AG08395 (cell line): ENCODE measurements at regions not wholly inside any gene's neighbourhood (a gene's known extent, or its start where the extent isn't known, plus 50 kb on each side); places are given as distances from the start of the nearest gene placed in this dataset.
"Not testable (repeated sequence)": the region's sequence is repeated elsewhere in the genome, so short reads cannot be mapped to it uniquely, and the experiment has no call there.

ENCODE experiments used
- DNase-seq: peaks from one replicate; pipeline ENCODE4 v3.0.0; 2012; ENCODE audit warnings: mixed read lengths, low spot score

DNA sequence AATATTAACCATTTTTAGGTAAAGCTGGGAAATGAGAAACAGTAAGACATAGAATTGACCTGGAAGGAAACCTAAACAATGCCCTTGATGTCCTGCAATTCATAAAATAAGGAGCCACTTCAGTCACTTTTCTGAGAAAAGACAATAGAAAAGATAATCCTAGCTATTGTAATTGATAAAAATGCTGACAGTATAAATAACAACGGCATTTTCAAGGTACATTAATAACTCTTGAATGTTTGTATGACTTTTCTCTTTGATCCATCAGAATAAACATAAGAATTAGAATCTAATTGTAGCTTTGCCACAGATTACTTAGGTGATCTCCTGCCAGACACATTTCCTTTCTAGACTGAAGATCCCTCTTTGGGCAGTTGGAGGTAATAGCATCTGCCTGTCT, 719.5 kb downstream of the SLC4A3 start:
- no peak for DNase-seq

DNA sequence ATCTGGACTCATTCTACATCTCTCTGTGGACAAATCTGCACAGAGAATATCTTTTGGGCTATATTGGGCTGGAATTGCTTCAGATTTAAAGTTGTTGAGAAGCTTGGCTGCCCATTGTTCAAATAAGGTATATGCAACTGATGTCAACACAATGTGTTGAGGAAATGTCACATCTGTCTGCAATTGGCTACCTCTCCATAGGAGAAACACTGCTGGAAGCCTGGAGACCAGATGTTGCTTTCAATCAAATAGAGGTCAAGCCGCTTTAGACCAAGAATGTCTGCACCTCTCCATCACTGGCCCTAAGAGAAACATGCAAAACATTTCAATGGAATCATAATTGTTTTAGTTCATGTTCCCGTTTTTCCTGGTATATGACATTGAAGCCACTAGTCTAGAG, 720.2 kb downstream of the SLC4A3 start:
- no peak for DNase-seq

DNA sequence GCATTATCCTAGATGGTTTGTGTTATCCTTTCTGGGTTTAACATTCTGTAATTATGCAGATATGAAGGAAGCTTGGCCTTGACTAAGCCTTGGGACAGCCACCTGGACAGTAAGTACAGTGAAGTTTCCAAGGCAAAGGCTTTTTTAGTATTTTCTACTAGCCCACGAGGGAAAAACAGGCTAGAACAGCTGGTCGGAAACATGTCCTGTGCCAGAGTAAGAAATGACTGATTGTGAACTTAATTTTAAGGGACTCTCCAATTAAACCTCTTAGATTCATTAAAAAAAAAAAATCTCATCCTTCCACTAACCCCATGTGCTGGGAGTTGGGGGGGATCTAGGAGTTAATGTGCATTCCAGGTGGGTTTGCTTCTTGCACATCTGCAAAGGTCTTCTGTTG, 720.8 kb downstream of the SLC4A3 start:
- no peak for DNase-seq

DNA sequence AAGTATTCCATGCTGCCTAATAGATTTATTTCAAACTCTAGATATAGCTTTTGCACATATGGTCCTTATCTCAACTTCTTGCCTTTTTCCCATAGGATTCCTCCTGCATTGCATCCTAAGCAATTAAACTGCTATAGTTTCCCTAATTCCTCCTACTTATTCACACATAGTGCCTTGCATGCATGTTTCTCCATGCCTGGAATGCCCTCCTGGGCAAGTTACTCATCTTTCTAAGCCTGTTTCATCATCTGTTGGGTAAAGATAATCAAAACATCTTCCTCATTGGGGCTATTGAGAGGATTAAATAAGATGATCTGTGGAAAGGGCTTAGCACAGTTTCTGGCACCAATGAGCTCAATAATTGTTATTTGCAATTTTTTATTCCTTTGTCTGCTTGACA, 726.5 kb downstream of the SLC4A3 start:
- DNase-seq = no peak

DNA sequence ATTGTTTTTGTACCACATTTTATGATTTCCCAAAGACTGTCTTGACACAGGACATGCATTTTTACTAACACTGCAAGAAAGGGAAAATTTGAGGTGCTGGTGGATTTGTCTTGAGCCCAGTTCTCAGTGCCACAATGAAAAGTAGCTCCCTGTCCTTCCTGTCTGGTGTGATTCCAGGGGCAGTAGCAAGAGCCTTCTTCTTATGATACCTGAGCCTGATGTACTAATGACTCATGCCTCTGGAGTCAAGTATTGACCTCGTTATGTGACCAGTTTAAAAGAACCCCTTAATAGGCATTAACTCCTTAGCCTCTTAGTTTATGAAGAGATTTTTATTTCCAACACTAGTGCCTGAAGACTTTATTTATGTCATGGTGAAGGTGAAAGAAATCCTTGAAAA, 728.6 kb downstream of the SLC4A3 start:
- no peak for DNase-seq

DNA sequence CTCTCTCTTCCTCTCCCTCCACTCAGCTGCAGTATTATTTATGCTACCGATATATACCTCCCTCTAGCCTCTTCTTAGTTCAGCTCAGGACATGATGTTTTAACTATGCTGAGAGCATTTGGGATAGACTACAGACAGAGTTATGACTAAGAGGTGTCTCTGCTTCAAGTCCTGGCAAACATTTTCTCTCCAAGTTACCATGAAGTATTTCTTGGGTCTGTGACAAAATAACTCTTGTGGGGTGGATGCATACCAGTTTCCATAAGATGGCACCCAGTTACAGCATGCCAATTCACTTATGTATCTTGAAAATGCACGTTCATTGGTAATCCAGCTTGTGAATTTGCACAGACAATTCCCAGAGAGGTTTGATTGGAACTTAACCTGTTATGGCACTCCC, 737.6 kb downstream of the SLC4A3 start:
- DNase-seq = peak; percentile 54

DNA sequence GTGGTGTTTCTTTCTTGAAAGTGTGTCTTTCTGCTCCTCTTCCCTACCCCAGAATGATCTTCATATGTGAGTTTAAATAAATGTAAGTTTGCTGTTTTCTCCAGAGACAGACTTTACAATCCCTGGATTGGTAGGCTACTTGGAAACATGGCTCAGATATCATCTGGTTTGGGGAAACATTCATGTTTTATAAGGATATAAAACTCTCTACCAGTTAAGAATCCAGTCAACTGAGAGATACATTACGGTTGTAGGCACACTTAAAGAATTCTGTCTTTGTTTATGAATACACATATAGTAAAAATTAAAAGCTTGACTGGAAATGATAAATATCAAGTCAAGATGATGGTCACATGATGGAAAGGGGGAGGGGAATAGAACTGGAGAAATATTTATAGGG, 739.3 kb downstream of the SLC4A3 start:
- DNase-seq = no peak

DNA sequence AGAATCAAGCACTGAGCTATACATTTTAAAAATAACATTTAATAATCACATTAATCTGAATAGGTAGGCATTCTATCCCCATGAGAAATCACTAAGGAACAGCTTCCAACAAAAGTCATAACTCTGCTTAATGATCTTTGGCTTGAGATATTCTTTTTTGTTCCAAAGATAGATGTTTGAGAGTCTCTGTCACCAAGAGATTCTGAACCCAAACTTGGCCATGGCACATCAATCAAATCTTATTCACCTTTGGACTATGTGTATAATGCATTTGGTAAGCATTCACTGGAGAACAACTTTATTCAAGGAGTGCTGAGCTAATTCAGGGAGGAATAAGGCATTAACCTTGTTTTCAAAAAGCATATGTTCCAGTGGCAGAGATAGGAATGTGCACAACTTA, 743.3 kb downstream of the SLC4A3 start:
- DNase-seq = no peak

DNA sequence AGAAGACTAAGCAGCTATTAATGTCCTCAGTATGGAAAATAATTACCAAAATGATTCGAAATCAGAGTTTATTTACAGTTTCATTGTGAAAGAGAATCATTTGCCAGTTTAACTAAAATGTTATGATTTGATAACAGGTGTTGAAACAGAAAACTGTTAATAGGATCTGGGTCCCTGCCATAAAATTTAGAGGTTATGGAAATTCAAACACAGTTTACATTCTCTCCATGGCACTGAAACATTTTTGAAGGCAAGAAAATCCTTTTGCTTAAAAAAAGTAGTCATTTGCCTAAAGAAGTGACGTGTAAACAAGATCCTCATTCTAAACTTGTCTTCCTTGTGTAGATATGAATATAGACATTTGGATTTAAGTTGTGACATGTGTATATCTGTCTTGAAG, 743.8 kb downstream of the SLC4A3 start:
- DNase-seq = no peak

DNA sequence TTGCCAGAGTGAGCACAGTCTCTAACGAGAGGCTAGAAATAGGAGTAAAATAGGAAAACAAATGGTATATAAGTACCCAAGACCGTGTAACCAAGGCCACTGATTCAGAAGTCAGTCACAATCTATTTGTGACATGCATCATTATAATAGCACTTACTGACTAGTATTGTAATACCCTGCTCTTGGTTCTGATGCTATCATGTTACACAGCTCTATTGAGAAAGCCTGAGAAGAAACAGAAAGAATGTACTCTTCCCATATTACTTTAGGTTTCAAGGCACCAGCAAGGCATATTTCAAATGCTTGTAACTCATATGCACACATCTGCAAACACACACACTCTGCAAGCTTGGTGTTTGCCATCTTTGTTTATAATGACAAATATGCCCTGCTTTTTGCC, 746.4 kb downstream of the SLC4A3 start:
- DNase-seq = no peak

DNA sequence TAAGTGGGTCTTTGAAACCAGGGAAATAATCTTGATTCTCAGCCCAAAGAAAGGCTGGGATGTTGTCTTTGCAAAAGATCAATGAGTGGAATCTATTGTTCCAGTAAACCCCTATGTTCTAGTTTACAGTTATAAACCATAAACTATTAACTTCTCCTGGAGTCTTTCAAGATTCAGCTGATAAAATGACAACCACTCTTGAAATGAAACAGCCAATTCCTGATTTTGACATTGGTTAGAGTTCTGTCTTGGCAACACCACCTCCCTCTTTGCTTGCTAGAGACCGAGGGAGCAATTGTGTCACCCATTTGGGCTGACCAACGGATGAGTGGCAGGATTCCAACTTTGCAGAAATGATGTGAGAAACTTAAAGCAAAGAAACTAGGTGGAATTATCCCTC, 746.9 kb downstream of the SLC4A3 start:
- DNase-seq = no peak

DNA sequence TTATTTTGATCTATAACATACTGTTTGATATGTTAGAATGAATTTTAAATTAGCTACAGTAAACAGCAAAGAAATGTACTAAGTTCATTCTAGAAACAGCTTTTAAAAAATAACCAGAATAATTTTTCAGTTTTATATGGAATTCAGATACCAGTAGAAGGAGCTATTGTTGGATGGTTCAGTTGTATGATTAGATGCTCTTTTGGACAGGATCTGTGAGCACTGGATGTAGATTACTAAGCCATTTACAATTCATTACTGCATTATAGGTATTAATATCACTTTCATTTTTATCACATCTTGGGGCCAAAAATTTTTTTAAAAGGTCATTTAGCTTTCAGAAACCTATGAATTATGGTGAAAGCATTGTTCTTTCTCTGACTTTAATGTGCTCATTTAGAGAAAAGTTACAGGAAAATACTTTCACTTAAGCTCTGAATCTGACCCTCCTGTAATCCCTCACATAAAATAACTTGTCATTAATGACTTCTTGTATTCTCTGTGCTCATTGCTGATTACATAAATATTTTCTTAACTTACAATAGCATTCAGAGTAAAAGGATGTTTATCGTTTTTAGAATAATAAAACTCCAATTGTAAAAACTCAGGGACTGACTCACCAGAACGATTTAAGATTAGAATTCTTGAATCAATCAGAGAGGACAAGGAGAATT, 750.2 kb downstream of the SLC4A3 start:
- no peak for DNase-seq

DNA sequence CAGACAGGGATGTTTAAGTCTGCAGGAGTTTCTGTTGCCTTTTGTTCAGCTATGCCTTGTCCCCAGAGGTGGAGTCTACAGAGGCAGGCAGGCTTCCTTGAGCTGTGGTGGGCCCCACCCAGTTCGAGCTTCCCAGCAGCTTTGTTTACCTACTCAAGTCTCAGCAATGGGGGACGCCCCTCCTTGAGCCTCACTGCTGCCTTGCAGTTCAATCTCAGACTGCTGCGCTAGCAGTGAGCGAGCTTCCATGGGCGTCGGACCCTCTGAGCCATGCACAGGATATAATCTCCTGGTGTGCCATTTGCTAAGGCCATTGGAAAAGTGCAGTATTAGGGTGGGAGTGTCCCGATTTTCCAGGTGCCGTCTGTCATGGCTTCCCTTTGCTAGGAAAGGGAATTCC, 760.3 kb downstream of the SLC4A3 start:
- not testable (repeated sequence) for DNase-seq

DNA sequence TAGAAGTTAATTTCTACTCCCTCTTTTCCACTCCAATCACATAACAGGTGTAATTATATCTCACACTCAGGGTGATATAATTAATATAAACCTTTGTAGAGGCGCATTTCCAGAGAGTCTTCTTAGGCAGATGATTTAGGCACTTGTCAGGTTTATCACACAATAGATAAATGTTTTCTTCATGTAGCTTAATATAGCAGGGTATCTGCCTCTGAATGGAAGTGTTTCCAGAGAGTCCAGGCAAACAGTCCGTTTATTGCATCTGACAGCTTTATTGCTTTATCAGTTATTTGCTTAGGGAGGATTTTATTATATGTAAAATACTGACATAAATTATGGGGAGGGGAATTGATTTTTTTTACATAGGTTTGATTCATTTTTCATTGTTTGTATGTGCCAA, 766.3 kb downstream of the SLC4A3 start:
- no peak for DNase-seq

DNA sequence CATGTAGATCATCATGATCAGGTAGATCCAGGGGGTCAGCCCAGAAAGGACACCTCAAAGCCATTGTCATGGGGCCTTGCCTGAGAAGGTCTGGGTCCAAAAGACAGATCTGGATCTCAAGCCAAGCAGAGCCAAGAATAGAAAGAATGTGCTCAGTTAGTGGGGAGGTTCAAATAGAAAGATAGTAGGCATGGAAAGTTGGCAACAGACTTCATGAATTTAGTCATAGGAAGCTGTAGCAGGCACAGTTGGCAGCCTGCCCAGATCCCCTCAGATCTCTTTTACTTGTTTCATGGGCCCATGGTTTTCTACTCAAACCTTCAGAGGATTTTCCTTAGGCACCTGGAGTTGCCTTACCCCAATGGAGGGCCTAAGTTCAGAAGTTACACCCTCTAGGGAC, 767.0 kb downstream of the SLC4A3 start:
- no peak for DNase-seq

DNA sequence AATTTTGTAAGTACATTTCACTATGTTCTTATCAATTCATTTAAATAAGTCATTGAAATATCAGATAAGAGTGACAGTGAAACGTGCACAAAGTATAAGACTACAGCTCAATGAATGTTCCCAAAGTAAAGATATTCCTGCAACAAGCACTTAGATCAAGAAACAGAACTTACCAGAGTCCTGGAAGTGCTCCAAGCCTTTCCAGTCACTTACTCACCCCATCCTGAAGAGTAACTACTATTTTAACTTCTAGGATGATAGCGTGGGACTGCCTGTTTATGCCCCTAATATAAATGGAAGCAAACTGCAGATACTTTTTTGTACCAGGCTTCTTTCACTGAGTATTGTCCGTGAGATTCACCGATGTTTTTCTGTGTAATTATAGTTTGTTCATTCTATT, 768.9 kb downstream of the SLC4A3 start:
- DNase-seq = peak; percentile 10

DNA sequence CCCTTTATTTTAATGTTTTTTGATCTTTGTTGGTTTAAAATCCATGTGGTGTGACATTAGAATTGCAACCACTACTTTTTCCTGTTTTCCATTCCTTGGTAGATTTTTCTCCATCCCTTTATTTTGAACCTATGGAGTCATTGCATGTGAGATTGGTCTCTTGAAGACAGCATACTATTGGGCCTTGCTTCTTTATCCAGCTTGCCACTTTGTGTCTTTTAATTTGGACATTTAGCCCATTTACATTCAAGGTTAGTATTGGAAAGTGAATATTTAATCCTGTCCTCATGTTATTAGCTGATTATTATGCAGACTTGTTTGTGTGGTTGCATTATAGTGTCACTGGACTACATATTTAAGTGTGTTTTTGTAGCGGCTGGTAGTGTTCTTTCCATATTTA, 782.9 kb downstream of the SLC4A3 start:
- no peak for DNase-seq

DNA sequence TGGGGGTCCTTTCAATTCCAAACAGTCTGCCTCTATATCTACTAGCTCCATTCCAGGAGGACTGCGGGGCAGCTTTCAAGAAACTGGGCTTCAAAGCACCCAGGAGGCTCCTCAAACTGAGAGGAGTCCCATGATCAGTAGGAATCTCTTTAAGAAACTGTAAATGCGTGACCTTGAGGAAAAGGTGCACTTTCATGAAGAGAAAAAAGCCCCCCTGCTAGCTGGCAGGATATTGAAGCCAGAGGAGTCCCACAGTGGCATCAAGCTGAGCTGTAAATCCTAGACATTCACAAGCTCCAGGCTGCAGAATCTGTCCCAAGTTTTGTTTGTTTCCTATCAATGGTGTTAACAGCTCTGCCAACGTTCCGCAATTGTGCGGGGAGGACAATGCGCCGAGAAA, 790.1 kb downstream of the SLC4A3 start:
- no peak for DNase-seq

DNA sequence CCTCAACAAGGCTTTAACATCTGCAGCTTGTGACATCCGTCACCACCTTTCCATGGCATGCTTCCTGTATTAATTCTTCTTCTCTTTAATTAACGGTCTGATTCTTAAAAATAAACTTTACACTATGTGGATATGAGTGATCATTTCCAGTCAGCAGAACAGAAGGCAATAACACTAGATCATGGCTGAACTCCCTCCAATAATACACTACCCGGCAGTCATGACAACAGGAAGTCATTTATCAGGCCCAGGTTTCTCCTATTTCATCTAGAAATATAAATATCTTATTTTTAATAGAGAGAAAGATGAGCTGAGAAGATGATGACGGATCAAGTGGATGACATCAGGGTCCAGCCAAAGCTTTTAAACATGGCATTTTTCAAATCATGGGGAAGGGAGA, 792.2 kb downstream of the SLC4A3 start:
- DNase-seq = no peak

DNA sequence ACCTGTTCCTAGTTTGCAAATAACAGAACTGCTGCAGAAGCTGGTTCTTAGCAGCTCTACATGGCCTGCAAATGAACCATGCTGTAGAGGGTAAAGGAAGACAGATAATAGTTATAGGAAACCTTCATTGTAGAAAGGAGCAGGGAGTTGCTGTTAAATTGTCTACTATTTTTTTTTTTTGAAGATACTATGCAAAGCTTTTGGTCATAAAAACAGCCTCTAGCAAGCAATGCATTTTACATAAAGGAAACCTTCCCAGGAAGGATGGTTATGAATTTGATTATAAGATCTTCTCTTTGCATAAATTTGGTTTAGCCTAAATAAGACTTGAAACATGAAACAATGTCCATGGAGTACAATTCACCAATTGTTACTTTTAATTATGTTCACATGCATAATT, 793.4 kb downstream of the SLC4A3 start:
- no peak for DNase-seq

DNA sequence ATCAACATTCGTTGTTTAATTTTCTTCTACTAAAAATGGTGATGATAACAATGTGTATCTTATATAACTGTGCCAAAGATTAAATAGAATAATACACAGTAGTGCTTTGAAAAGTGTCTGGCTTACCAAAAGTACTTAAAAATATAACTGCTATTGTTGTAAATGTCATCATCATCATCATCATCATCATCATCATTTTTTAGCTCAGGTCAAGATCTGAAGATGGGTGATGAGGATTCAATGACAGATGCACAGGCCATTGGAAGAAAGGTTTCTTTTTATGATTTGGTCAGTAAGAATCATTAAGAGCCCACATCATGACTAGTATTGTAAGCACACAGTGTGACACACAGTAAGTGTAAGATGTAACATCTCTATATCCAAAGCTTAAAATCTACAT, 795.2 kb downstream of the SLC4A3 start:
- no peak for DNase-seq

DNA sequence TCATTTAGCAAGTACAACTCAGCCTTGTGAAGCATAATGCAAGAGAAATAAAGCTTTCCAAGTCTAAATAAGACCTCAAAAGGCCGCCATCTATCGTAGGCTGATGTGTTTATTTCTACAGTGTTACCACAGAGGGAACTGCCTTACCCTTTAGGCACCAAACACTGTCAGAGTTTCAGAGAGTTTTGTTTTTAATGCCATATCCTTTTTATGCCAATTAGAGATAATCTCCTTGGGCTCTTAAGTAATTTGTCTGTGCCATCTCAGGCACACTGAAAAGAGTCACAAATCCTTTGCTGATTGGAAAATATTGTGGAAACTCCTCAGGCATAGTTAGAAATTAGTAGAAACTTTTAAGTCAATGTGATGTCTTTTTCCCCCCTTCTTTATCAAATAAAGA, 797.1 kb downstream of the SLC4A3 start:
- DNase-seq = no peak

DNA sequence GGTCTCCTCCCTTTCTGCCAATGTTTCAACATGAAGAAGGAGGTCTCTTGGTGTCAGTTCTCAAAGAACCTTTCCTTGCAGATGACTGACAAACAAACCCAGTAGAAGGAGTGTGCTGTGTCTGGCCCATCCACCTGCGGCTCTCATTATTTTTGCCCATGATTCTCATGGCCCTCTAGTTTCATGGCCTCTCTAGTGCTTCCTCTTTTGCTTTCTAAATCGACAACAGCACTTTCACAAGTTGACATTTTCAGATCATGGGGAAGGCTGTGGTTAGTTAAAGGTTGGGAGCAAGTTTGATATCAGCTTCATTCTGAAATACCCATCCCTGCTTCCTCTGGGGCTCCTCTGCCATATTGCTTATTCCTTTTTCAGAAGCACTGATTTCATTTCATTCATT, 805.2 kb downstream of the SLC4A3 start:
- no peak for DNase-seq

DNA sequence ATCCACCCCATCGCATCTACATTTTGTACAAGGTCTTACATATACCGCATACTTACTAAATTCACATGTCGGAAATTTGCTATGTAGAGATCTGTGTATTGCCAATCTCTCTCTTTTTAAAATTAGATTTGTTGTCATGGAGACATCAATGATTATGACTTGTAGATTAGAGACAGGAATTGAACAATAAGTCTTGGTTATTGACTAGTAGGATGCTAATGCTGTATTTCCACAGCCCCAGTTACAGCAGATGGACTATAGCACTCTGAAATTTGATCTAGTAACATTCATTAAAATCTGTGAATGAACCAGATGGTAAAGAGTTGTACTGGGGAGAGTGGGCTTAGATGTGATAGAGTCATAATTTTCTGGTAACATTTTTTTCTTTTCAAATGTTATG, 805.7 kb downstream of the SLC4A3 start:
- no peak for DNase-seq

DNA sequence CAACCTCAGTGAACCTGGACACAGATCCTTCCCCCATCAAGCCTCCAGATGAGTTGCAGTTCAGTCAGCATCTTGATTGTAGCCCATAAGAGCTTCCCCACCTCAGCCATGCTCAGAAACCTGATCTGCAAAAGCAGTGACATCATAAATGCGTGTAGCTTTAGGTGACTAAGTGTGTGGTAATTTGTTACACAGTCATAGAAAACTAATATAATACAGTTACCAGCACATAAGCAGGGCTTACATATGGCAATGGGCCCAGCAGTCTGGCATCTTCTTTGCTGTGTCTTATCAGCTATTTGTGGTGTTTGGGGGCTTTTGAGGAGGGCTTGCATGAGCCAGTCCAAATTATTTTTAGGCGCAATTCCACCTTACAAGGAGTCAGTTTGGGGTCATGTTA, 807.0 kb downstream of the SLC4A3 start:
- DNase-seq = no peak
